ENCODE measurements at regions not wholly inside any gene's neighbourhood (a gene's known extent, or its start where the extent isn't known, plus 50 kb on each side); places are given as distances from the start of the nearest gene placed in this dataset.

DNA sequence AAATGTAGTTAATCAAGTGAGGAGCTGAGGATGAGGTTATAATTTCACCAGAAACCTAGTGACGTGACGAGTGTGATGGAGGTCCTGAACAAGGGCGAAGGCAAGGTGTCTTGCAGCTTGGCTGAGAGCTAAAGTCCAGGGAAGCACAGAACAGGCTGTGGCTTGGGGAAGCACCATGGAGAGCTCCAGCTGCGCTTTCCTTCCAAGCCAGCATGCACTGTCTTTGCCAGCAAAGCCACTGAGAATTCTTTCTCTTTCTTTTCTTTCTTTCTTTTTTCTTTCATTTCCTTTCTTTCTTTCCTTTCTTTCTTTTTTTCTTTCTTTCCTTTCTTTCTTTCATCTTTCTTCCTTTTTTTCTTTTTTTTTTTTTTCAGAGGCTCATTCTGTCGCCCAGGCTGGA lies 239.3 kb downstream of the FBXO15 start:
- Histone ChIP-seq H3K36me3 (ENCODE audit: control insufficient read depth in 2 of 2, insufficient read depth in 2 of 2, low read length in 1 of 2) (no peaks in the 10 kb centered on the region), H3K4me1 (ENCODE audit: control insufficient read depth in 2 of 2, insufficient read depth in 2 of 2, low read length in 1 of 2) (no peaks in the 10 kb centered on the region), H3K4me3 (ENCODE audit: low read depth in 1 of 2, low read length in 2 of 2) (no peak overlapping the region), H3K27ac (ENCODE audit: low read depth in 2 of 2, low read length in 1 of 2) (no peak overlapping the region), H3K27me3 (ENCODE audit: control insufficient read depth in 1 of 2, insufficient read depth in 2 of 2, low read length in 2 of 2) (no peaks in the 10 kb centered on the region), H3K9me3 (ENCODE audit: control insufficient read depth in 2 of 2, insufficient read depth in 1 of 2, low read depth in 1 of 2, low read length in 1 of 2) (no peaks in the 10 kb centered on the region)
- WGBS, 2 donors, result 43 to 46% methylated on average over 5 of the region's 5 CpGs

- Histone ChIP-seq H3K9me3 (ENCODE audit: control insufficient read depth in 2 of 2, insufficient read depth in 1 of 2, low read depth in 1 of 2, low read length in 1 of 2) (no peaks in the 10 kb centered on the region), H3K27ac (ENCODE audit: low read depth in 2 of 2, low read length in 1 of 2) (no peak overlapping the region), H3K27me3 (ENCODE audit: control insufficient read depth in 1 of 2, insufficient read depth in 2 of 2, low read length in 2 of 2) (no peaks in the 10 kb centered on the region), H3K4me3 (ENCODE audit: low read depth in 1 of 2, low read length in 2 of 2) (no peak overlapping the region), H3K4me1 (ENCODE audit: control insufficient read depth in 2 of 2, insufficient read depth in 2 of 2, low read length in 1 of 2) (no peaks in the 10 kb centered on the region), H3K36me3 (ENCODE audit: control insufficient read depth in 2 of 2, insufficient read depth in 2 of 2, low read length in 1 of 2) (no peaks in the 10 kb centered on the region)
- 25 to 30% methylated on average over 4 of the region's 4 CpGs for WGBS, 2 donors
These were observed 246.1 kb downstream of the FBXO15 start for GRCh38 chr18:73901566-73901965.

GRCh38 chr18:73901151-73901550 lies 246.5 kb downstream of the FBXO15 start:
- Histone ChIP-seq H3K4me1 (ENCODE audit: control insufficient read depth in 2 of 2, insufficient read depth in 2 of 2, low read length in 1 of 2) (no peaks in the 10 kb centered on the region), H3K9me3 (ENCODE audit: control insufficient read depth in 2 of 2, insufficient read depth in 1 of 2, low read depth in 1 of 2, low read length in 1 of 2) (no peaks in the 10 kb centered on the region), H3K27ac (ENCODE audit: low read depth in 2 of 2, low read length in 1 of 2) (no peak overlapping the region), H3K4me3 (ENCODE audit: low read depth in 1 of 2, low read length in 2 of 2) (no peak overlapping the region), H3K27me3 (ENCODE audit: control insufficient read depth in 1 of 2, insufficient read depth in 2 of 2, low read length in 2 of 2) (no peaks in the 10 kb centered on the region), H3K36me3 (ENCODE audit: control insufficient read depth in 2 of 2, insufficient read depth in 2 of 2, low read length in 1 of 2) (no peaks in the 10 kb centered on the region)
- WGBS, 2 donors, result 53 to 59% methylated on average over 9 of the region's 9 CpGs

- no peaks in the 10 kb centered on the region for H3K27me3 ChIP-seq (ENCODE audit: control insufficient read depth in 1 of 2, insufficient read depth in 2 of 2, low read length in 2 of 2)
- H3K4me3 ChIP-seq (ENCODE audit: low read depth in 1 of 2, low read length in 2 of 2), result no peak overlapping the region
- H3K27ac ChIP-seq (ENCODE audit: low read depth in 2 of 2, low read length in 1 of 2), result no peak overlapping the region
- WGBS, 2 donors, result 45 to 53% methylated on average over 7 of the region's 7 CpGs
- no peaks in the 10 kb centered on the region for H3K36me3 ChIP-seq (ENCODE audit: control insufficient read depth in 2 of 2, insufficient read depth in 2 of 2, low read length in 1 of 2)
- H3K4me1 ChIP-seq (ENCODE audit: control insufficient read depth in 2 of 2, insufficient read depth in 2 of 2, low read length in 1 of 2), result no peaks in the 10 kb centered on the region
- H3K9me3 ChIP-seq (ENCODE audit: control insufficient read depth in 2 of 2, insufficient read depth in 1 of 2, low read depth in 1 of 2, low read length in 1 of 2), result no peaks in the 10 kb centered on the region
These were observed 247.4 kb downstream of the FBXO15 start for GRCh38 chr18:73900106-73900835.

DNA sequence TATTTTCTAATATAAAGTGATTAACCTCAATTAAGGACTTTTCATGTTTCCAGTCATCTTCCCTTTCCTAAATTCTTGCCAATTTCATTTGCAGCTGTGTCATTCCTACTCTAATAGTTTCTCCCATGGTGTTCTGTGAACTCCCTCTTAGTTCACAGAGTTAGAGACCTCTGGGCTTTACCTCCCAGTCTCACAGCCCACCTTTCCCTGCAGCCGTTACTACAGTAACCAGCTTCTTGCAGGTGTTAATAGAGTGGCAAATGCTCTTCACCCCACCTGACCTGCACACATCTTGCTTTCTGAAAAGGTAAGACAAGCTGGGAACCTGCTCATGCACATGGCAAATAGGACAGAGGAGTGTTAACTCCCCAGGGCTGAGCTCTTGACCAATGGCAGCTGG lies 250.1 kb downstream of the FBXO15 start:
- 60 to 69% methylated on average over 1 of the region's 1 CpG for WGBS, 2 donors
- H3K4me3 ChIP-seq (ENCODE audit: low read depth in 1 of 2, low read length in 2 of 2), result no peak overlapping the region
- H3K4me1 ChIP-seq (ENCODE audit: control insufficient read depth in 2 of 2, insufficient read depth in 2 of 2, low read length in 1 of 2), result no peaks in the 10 kb centered on the region
- H3K9me3 ChIP-seq (ENCODE audit: control insufficient read depth in 2 of 2, insufficient read depth in 1 of 2, low read depth in 1 of 2, low read length in 1 of 2), result no peaks in the 10 kb centered on the region
- no peak overlapping the region for H3K27ac ChIP-seq (ENCODE audit: low read depth in 2 of 2, low read length in 1 of 2)
- no peaks in the 10 kb centered on the region for H3K36me3 ChIP-seq (ENCODE audit: control insufficient read depth in 2 of 2, insufficient read depth in 2 of 2, low read length in 1 of 2)
- H3K27me3 ChIP-seq (ENCODE audit: control insufficient read depth in 1 of 2, insufficient read depth in 2 of 2, low read length in 2 of 2), result no peaks in the 10 kb centered on the region

DNA sequence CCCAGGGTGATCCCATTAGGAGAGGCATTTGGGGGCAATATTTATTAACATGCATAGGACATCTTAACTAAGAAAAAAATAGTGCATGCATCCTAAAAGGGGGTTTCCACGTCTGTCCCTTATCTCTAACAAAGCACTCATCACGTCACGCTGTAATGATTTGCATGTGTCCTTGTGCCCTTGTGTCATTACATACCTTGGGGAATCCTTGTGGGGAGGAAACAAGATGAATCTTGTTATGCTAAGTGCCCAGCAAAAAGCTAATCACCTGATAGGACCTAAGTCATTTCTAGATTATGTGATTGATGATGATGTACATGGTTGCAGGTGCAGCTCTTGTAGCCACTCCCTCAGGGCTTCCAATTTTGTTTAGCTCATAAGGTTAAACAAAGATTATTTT lies 250.9 kb downstream of the FBXO15 start:
- Histone ChIP-seq H3K36me3 (ENCODE audit: control insufficient read depth in 2 of 2, insufficient read depth in 2 of 2, low read length in 1 of 2) (no peaks in the 10 kb centered on the region), H3K27me3 (ENCODE audit: control insufficient read depth in 1 of 2, insufficient read depth in 2 of 2, low read length in 2 of 2) (no peaks in the 10 kb centered on the region), H3K9me3 (ENCODE audit: control insufficient read depth in 2 of 2, insufficient read depth in 1 of 2, low read depth in 1 of 2, low read length in 1 of 2) (no peaks in the 10 kb centered on the region), H3K4me3 (ENCODE audit: low read depth in 1 of 2, low read length in 2 of 2) (no peak overlapping the region), H3K4me1 (ENCODE audit: control insufficient read depth in 2 of 2, insufficient read depth in 2 of 2, low read length in 1 of 2) (no peaks in the 10 kb centered on the region), H3K27ac (ENCODE audit: low read depth in 2 of 2, low read length in 1 of 2) (no peak overlapping the region)
- WGBS, 2 donors, result 43 to 56% methylated on average over 3 of the region's 3 CpGs

DNA sequence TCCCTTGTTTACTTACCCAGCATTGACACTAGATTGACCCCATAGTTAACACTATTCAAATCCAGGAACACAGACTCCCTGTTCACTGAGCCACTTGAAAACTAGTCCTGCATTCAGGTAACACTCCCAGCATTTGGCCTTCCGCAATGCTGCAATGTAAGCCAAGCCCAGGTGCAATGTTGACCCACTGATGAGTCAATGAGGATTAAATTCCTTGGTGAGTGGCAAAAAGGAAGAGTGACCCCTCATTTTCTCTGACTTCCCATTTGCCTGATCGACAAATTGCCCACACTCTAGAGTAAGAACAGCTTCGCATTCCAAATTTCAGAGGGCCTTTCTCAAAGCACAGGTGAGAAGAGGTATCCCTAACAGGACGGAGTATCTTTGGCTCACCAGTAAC lies 251.9 kb downstream of the FBXO15 start:
- Histone ChIP-seq H3K27ac (ENCODE audit: low read depth in 2 of 2, low read length in 1 of 2) (no peak overlapping the region), H3K27me3 (ENCODE audit: control insufficient read depth in 1 of 2, insufficient read depth in 2 of 2, low read length in 2 of 2) (no peaks in the 10 kb centered on the region), H3K36me3 (ENCODE audit: control insufficient read depth in 2 of 2, insufficient read depth in 2 of 2, low read length in 1 of 2) (no peaks in the 10 kb centered on the region), H3K4me1 (ENCODE audit: control insufficient read depth in 2 of 2, insufficient read depth in 2 of 2, low read length in 1 of 2) (no peaks in the 10 kb centered on the region), H3K4me3 (ENCODE audit: low read depth in 1 of 2, low read length in 2 of 2) (no peak overlapping the region), H3K9me3 (ENCODE audit: control insufficient read depth in 2 of 2, insufficient read depth in 1 of 2, low read depth in 1 of 2, low read length in 1 of 2) (no peaks in the 10 kb centered on the region)
- WGBS, 2 donors, result 37 to 40% methylated on average over 4 of the region's 4 CpGs

- Histone ChIP-seq H3K9me3 (ENCODE audit: control insufficient read depth in 2 of 2, insufficient read depth in 1 of 2, low read depth in 1 of 2, low read length in 1 of 2) (no peaks in the 10 kb centered on the region), H3K27me3 (ENCODE audit: control insufficient read depth in 1 of 2, insufficient read depth in 2 of 2, low read length in 2 of 2) (no peaks in the 10 kb centered on the region), H3K4me3 (ENCODE audit: low read depth in 1 of 2, low read length in 2 of 2) (no peak overlapping the region), H3K4me1 (ENCODE audit: control insufficient read depth in 2 of 2, insufficient read depth in 2 of 2, low read length in 1 of 2) (no peaks in the 10 kb centered on the region), H3K27ac (ENCODE audit: low read depth in 2 of 2, low read length in 1 of 2) (no peak overlapping the region), H3K36me3 (ENCODE audit: control insufficient read depth in 2 of 2, insufficient read depth in 2 of 2, low read length in 1 of 2) (no peaks in the 10 kb centered on the region)
- WGBS, 2 donors, result 59 to 60% methylated on average over 3 of the region's 3 CpGs
These were observed 253.8 kb downstream of the FBXO15 start for GRCh38 chr18:73893880-73894279.

DNA sequence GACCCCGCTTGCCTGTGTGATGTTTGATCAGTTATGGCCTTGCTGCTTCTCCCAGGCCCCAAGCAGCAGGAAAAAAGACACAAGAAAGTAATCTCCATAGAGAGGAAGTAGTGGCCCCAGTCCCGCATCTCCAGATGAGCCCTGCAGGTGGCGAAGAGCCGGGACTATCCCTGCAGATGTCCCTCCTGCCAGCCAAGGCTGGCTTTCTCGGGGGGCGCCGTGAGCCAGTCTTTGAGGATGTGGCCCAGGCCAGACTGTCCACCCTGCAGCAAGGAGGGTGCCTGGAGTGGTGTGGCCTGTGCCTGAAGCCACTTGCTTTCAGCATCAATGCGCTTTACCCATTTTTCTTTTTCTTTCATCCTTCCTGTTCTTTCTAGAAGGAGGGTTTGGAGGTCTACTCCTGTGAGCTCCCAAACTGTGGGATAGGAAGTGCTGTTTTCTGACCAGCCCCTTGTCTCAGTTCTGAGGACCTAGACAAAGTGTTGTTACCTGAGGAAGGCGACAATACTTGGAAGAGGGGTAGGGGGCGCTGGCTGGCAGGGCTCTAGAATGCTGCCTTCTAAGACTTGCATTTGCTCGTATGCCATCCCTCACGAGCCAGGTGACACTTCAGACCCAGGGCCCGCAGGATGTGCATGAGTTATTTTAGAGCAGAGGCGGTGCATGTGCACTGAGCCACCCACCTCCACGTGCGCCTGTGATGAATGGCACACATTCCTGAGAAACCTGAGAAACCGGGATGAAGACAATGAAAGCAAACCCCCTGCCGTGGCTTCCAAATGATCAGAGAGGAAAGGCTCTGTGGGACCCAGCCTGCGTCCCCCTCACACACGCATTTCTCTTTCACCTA lies 255.8 kb downstream of the FBXO15 start:
- Histone ChIP-seq H3K4me1 (ENCODE audit: control insufficient read depth in 2 of 2, insufficient read depth in 2 of 2, low read length in 1 of 2) (no peaks in the 10 kb centered on the region), H3K9me3 (ENCODE audit: control insufficient read depth in 2 of 2, insufficient read depth in 1 of 2, low read depth in 1 of 2, low read length in 1 of 2) (no peaks in the 10 kb centered on the region), H3K4me3 (ENCODE audit: low read depth in 1 of 2, low read length in 2 of 2) (no peak overlapping the region), H3K36me3 (ENCODE audit: control insufficient read depth in 2 of 2, insufficient read depth in 2 of 2, low read length in 1 of 2) (no peaks in the 10 kb centered on the region), H3K27ac (ENCODE audit: low read depth in 2 of 2, low read length in 1 of 2) (no peak overlapping the region), H3K27me3 (ENCODE audit: control insufficient read depth in 1 of 2, insufficient read depth in 2 of 2, low read length in 2 of 2) (no peaks in the 10 kb centered on the region)
- 40 to 44% methylated on average over 20 of the region's 20 CpGs for WGBS, 2 donors

DNA sequence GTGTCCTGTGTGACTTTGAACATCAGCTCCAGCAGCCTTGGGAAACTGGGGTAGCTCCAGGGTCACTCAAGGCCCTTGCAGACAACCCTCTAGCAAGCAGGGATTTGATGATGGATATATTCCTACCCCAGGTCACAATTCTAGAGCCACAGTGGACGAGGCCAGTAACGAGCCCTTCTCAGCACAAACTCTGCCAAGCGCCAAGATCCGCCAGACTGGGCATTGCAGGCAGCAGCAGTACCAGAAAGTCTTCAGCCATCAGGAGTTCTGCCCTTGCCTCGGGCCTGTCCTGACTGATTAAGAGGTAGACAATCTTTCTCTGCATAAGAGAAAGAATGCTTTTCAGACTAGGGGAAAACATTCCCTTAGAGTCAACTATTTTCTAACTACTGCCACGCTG lies 259.1 kb downstream of the FBXO15 start:
- no peaks in the 10 kb centered on the region for H3K36me3 ChIP-seq (ENCODE audit: control insufficient read depth in 2 of 2, insufficient read depth in 2 of 2, low read length in 1 of 2)
- no peaks in the 10 kb centered on the region for H3K27me3 ChIP-seq (ENCODE audit: control insufficient read depth in 1 of 2, insufficient read depth in 2 of 2, low read length in 2 of 2)
- H3K4me1 ChIP-seq (ENCODE audit: control insufficient read depth in 2 of 2, insufficient read depth in 2 of 2, low read length in 1 of 2), result no peaks in the 10 kb centered on the region
- H3K9me3 ChIP-seq (ENCODE audit: control insufficient read depth in 2 of 2, insufficient read depth in 1 of 2, low read depth in 1 of 2, low read length in 1 of 2), result peaks cover 0 to 4% of the 10 kb centered on the region in 2 donors
- H3K27ac ChIP-seq (ENCODE audit: low read depth in 2 of 2, low read length in 1 of 2), result no peak overlapping the region
- no peak overlapping the region for H3K4me3 ChIP-seq (ENCODE audit: low read depth in 1 of 2, low read length in 2 of 2)
- 67 to 76% methylated on average over 6 of the region's 6 CpGs for WGBS, 2 donors
